Neural progenitor cell (in vitro differentiated cells): ENCODE measurements at regions not wholly inside any gene's neighbourhood (a gene's known extent, or its start where the extent isn't known, plus 50 kb on each side); places are given as distances from the start of the nearest gene placed in this dataset.

Source experiments
- DNase-seq: peaks from one replicate; pipeline ENCODE4 v3.0.0-alpha.2; 2016; ENCODE audit warnings: low spot score
- H2AFZ ChIP-seq: fragments of 200-600 bp; sonication (generic); replicated peaks from 2 replicates; pipeline ENCODE4 v1.6.1; 2016; ENCODE audit warnings: antibody characterized with exemption
- H3F3A ChIP-seq: fragments of 200-600 bp; sonication (generic); 2 replicates; pipeline ENCODE4 v1.6.1; 2016; ENCODE audit warnings: antibody characterized with exemption, low read depth
- H3K27ac ChIP-seq: fragments of 200-600 bp; sonication (generic); 2 replicates; pipeline ENCODE4 v1.5.1; 2016; ENCODE audit warnings: mild to moderate bottlenecking
- H3K27me3 ChIP-seq: fragments of 200-600 bp; sonication (generic); 2 replicates; pipeline ENCODE4 v1.6.1; 2016; ENCODE audit warnings: mild to moderate bottlenecking, moderate library complexity
- H3K36me3 ChIP-seq: fragments of 200-600 bp; sonication (generic); 2 replicates; pipeline ENCODE4 v1.5.1; 2016
- H3K4me1 ChIP-seq: fragments of 200-600 bp; sonication (generic); 2 replicates; pipeline ENCODE4 v1.6.1; 2016; ENCODE audit warnings: mixed run types
- H3K4me2 ChIP-seq: fragments of 200-600 bp; sonication (generic); 2 replicates; pipeline ENCODE4 v1.6.1; 2016
- H3K4me3 ChIP-seq: fragments of 200-600 bp; sonication (generic); 2 replicates; pipeline ENCODE4 v1.5.1; 2016
- H3K79me2 ChIP-seq: fragments of 200-600 bp; sonication (generic); 2 replicates; pipeline ENCODE4 v1.6.1; 2016; ENCODE audit warnings: low read depth
- H3K9ac ChIP-seq: fragments of 200-600 bp; sonication (generic); 2 replicates; pipeline ENCODE4 v1.6.1; 2016
- H3K9me3 ChIP-seq: fragments of 200-600 bp; sonication (generic); 2 replicates; pipeline ENCODE4 v1.5.1; 2016; ENCODE audit warnings: low read depth
- H4K20me1 ChIP-seq: fragments of 200-600 bp; sonication (generic); 2 replicates; pipeline ENCODE4 v1.6.1; 2016; ENCODE audit warnings: low read depth
- H3K27ac Mint-ChIP-seq: 3 replicates; pipeline ENCODE4 v1.8.0; 2021; ENCODE audit warnings: mixed read lengths
- H3K27me3 Mint-ChIP-seq: 2 replicates; pipeline ENCODE4 v1.8.0; 2022; ENCODE audit warnings: low read depth, mild to moderate bottlenecking, inconsistent platforms, moderate library complexity, mixed read lengths; ENCODE audit not compliant: insufficient read depth
- H3K36me3 Mint-ChIP-seq: 3 replicates; pipeline ENCODE4 v1.8.0; 2021; ENCODE audit warnings: mixed read lengths
- H3K4me1 Mint-ChIP-seq: 3 replicates; pipeline ENCODE4 v1.8.0; 2021; ENCODE audit warnings: mixed read lengths
- H3K4me3 Mint-ChIP-seq: 3 replicates; pipeline ENCODE4 v1.8.0; 2021; ENCODE audit warnings: mild to moderate bottlenecking, moderate library complexity, mixed read lengths
- H3K9me3 Mint-ChIP-seq: 3 replicates; pipeline ENCODE4 v1.8.0; 2020; ENCODE audit warnings: mixed read lengths
- CTCF ChIP-seq: fragments of 200-600 bp; sonication (generic); IDR thresholded peaks from 2 replicates; pipeline ENCODE4 v1.5.1; 2017; ENCODE audit warnings: antibody characterized with exemption, mild to moderate bottlenecking
- EZH2 ChIP-seq: fragments of 200-600 bp; sonication (generic); IDR thresholded peaks from 2 replicates; pipeline ENCODE4 v1.6.1; 2017; ENCODE audit warnings: antibody characterized with exemption, mild to moderate bottlenecking, moderate library complexity
- EZH2phosphoT487 ChIP-seq: fragments of 200-600 bp; sonication (generic); IDR thresholded peaks from 2 replicates; pipeline ENCODE4 v1.6.1; 2017; ENCODE audit warnings: antibody characterized with exemption

GRCh38 chr7:118747473-118747872, 523.0 kb downstream of the ANKRD7 start:
- Histone ChIP-seq H3K27ac (no peak overlapping the region), H3K36me3 (no peaks in the 10 kb centered on the region), H3K9ac (no peak overlapping the region), H3K4me1 (no peaks in the 10 kb centered on the region), H3K79me2 (no peaks in the 10 kb centered on the region), H3K4me2 (no peak overlapping the region), H3K27me3 (no peaks in the 10 kb centered on the region), H4K20me1 (no peaks in the 10 kb centered on the region), H2AFZ (no peak overlapping the region), H3K9me3 (no peaks in the 10 kb centered on the region), H3F3A (no peaks in the 10 kb centered on the region), H3K4me3 (no peak overlapping the region)
- Mint-ChIP-seq H3K9me3 (no peaks in the 10 kb centered on the region), H3K4me3 (no peak overlapping the region), H3K27me3 (no peaks in the 10 kb centered on the region), H3K36me3 (no peaks in the 10 kb centered on the region), H3K27ac (no peak overlapping the region), H3K4me1 (no peaks in the 10 kb centered on the region)
- DNase-seq = no peak
- TF ChIP-seq CTCF (no peak), EZH2phosphoT487 (no peak), EZH2 (no peak)

- H3K4me2 ChIP-seq = no peak overlapping the region
- Mint-ChIP-seq H3K27ac (no peak overlapping the region), H3K4me1 (no peaks in the 10 kb centered on the region), H3K27me3 (peaks cover under 1% of the 10 kb centered on the region), H3K36me3 (no peaks in the 10 kb centered on the region), H3K9me3 (no peaks in the 10 kb centered on the region), H3K4me3 (no peak overlapping the region)
- no peaks in the 10 kb centered on the region for H3F3A ChIP-seq
- no peak overlapping the region for H3K27ac ChIP-seq
- H3K27me3 ChIP-seq = no peaks in the 10 kb centered on the region
- no peaks in the 10 kb centered on the region for H3K4me1 ChIP-seq
- no peak for TF ChIP-seq EZH2phosphoT487
- TF ChIP-seq EZH2 = no peak
- no peak for TF ChIP-seq CTCF
- no peaks in the 10 kb centered on the region for H3K9me3 ChIP-seq
- no peak for DNase-seq
- no peaks in the 10 kb centered on the region for H3K79me2 ChIP-seq
- H3K36me3 ChIP-seq = no peaks in the 10 kb centered on the region
- H2AFZ ChIP-seq = no peak overlapping the region
- H4K20me1 ChIP-seq = no peaks in the 10 kb centered on the region
- H3K9ac ChIP-seq = no peak overlapping the region
- H3K4me3 ChIP-seq = no peak overlapping the region
Observed at GRCh38 chr7:118753479-118753878, 529.0 kb downstream of the ANKRD7 start.

GRCh38 chr7:118754608-118755007, 530.1 kb downstream of the ANKRD7 start:
- H3K9me3 Mint-ChIP-seq = no peaks in the 10 kb centered on the region
- no peak overlapping the region for H3K9ac ChIP-seq
- H3K36me3 ChIP-seq = no peaks in the 10 kb centered on the region
- H3K27ac Mint-ChIP-seq = no peak overlapping the region
- no peaks in the 10 kb centered on the region for H3K36me3 Mint-ChIP-seq
- TF ChIP-seq CTCF (no peak), EZH2 (no peak), EZH2phosphoT487 (no peak)
- H4K20me1 ChIP-seq = no peaks in the 10 kb centered on the region
- no peak overlapping the region for H2AFZ ChIP-seq
- DNase-seq = no peak
- H3K79me2 ChIP-seq = no peaks in the 10 kb centered on the region
- H3K27ac ChIP-seq = no peak overlapping the region
- H3K27me3 Mint-ChIP-seq = peaks cover 3% of the 10 kb centered on the region
- no peaks in the 10 kb centered on the region for H3K27me3 ChIP-seq
- H3F3A ChIP-seq = no peaks in the 10 kb centered on the region
- H3K4me1 Mint-ChIP-seq = no peaks in the 10 kb centered on the region
- H3K4me2 ChIP-seq = no peak overlapping the region
- no peak overlapping the region for H3K4me3 Mint-ChIP-seq
- H3K4me1 ChIP-seq = no peaks in the 10 kb centered on the region
- H3K9me3 ChIP-seq = no peaks in the 10 kb centered on the region
- no peak overlapping the region for H3K4me3 ChIP-seq
